GM18498 (cell line): ENCODE measurements at regions not wholly inside any gene's neighbourhood (a gene's known extent, or its start where the extent isn't known, plus 50 kb on each side); places are given as distances from the start of the nearest gene placed in this dataset.
"Not testable (repeated sequence)": the region's sequence is repeated elsewhere in the genome, so short reads cannot be mapped to it uniquely, and the experiment has no call there.

Experiments
- ATAC-seq: cut with Tn5 transposase; IDR thresholded peaks from one replicate; pipeline ENCODE4 v1.9.1; 2021; ENCODE audit warnings: mild to moderate bottlenecking, moderate library complexity; ENCODE audit not compliant: unreplicated experiment

- ATAC-seq, result no peak
These were observed 79.9 kb upstream of the ANKRD55 start for GRCh38 chr5:56313004-56313531.

GRCh38 chr5:56311306-56311905 lies 78.3 kb upstream of the ANKRD55 start:
- ATAC-seq, result no peak

GRCh38 chr5:56310711-56311204 lies 77.6 kb upstream of the ANKRD55 start:
- no peak for ATAC-seq

GRCh38 chr5:56309262-56309826 lies 76.2 kb upstream of the ANKRD55 start:
- ATAC-seq, result no peak

- ATAC-seq, result no peak
These were observed 74.7 kb upstream of the ANKRD55 start for GRCh38 chr5:56307714-56308333.

- no peak for ATAC-seq
These were observed 73.5 kb upstream of the ANKRD55 start for GRCh38 chr5:56306433-56307150.

GRCh38 chr5:56305001-56305950 lies 72.1 kb upstream of the ANKRD55 start:
- ATAC-seq, result no peak

GRCh38 chr5:56303511-56303910 lies 70.4 kb upstream of the ANKRD55 start:
- no peak for ATAC-seq

- no peak for ATAC-seq
These were observed 68.9 kb upstream of the ANKRD55 start for GRCh38 chr5:56302027-56302426.

GRCh38 chr5:56301069-56301468 lies 67.9 kb upstream of the ANKRD55 start:
- no peak for ATAC-seq

- no peak for ATAC-seq
These were observed 66.1 kb upstream of the ANKRD55 start for GRCh38 chr5:56299212-56299611.

- no peak for ATAC-seq
These were observed 65.4 kb upstream of the ANKRD55 start for GRCh38 chr5:56298336-56299090.

- no peak for ATAC-seq
These were observed 64.7 kb upstream of the ANKRD55 start for GRCh38 chr5:56297851-56298250.

- ATAC-seq, result not testable (repeated sequence)
These were observed 62.2 kb upstream of the ANKRD55 start for GRCh38 chr5:56295311-56295710.

GRCh38 chr5:56294354-56294753 lies 61.2 kb upstream of the ANKRD55 start:
- ATAC-seq, result no peak

- ATAC-seq, result not testable (repeated sequence)
These were observed 59.7 kb upstream of the ANKRD55 start for GRCh38 chr5:56292874-56293273.

GRCh38 chr5:56291661-56292374 lies 58.7 kb upstream of the ANKRD55 start:
- ATAC-seq, result no peak

- ATAC-seq, result no peak
These were observed 58.0 kb upstream of the ANKRD55 start for GRCh38 chr5:56291079-56291643.
